OCI-LY7 (cell line): ENCODE measurements at regions not wholly inside any gene's neighbourhood (a gene's known extent, or its start where the extent isn't known, plus 50 kb on each side); places are given as distances from the start of the nearest gene placed in this dataset.

Source experiments
- CTCF ChIP-seq: fragments of 200-600 bp; sonication (generic); conservative IDR thresholded peaks from 2 replicates; pipeline ENCODE4 v1.5.1; 2014; ENCODE audit warnings: mild to moderate bottlenecking, antibody characterized with exemption, low read length, moderate library complexity, mixed read lengths
- EZH2phosphoT487 ChIP-seq: fragments of 200-600 bp; sonication (generic); IDR thresholded peaks from 2 replicates; pipeline ENCODE4 v1.6.1; 2018; ENCODE audit warnings: low read depth, borderline replicate concordance, mild to moderate bottlenecking, mixed run types, antibody characterized with exemption, low read length, moderate library complexity, mixed read lengths

- no peak for TF ChIP-seq CTCF
- no peak for TF ChIP-seq EZH2phosphoT487
Measured at GRCh38 chr14:100667656-100668055, 59.0 kb upstream of the DLK1 start.
